HFF-Myc (cell line): ENCODE measurements at regions not wholly inside any gene's neighbourhood (a gene's known extent, or its start where the extent isn't known, plus 50 kb on each side); places are given as distances from the start of the nearest gene placed in this dataset.
"Not testable (repeated sequence)": the region's sequence is repeated elsewhere in the genome, so short reads cannot be mapped to it uniquely, and the experiment has no call there.

Experiments used
- DNase-seq: peaks from one replicate; pipeline ENCODE4 v3.0.0-alpha.2; 2011; ENCODE audit warnings: low read depth; ENCODE audit errors: extremely low read depth
- H3K4me3 ChIP-seq: replicated peaks from 2 replicates; pipeline ENCODE4 v1.5.1; 2011; ENCODE audit warnings: low read depth, mild to moderate bottlenecking, control low read depth, low read length
- TF ChIP-seq, protein P1 (sequence below): IDR thresholded peaks from 2 replicates; pipeline ENCODE4 v1.5.1; 2012; ENCODE audit warnings: mild to moderate bottlenecking, low read depth, low read length, control low read depth; ENCODE audit errors: missing control alignments

DNA sequence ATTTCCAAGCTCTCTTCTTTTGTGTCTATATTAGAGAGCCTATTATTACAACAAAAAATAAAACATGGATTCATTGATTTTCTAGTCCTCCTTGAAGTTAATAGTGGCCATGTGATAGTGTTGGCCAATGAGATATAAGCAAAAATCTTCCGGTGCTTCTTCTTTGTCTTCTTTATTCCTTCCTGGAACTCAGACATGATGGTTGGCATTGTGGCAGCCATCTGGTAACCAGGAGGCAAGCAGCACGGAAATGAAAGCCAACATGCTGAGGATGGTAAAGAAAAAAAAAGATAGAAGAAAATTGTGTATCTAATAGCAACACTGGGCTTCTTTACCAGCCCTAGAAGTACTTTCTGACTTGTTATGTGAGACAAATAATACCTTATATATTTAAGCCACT is 50.8 kb upstream of the SEL1L start:
- H3K4me3 ChIP-seq: no peak overlapping the region
- no peak for DNase-seq
- TF ChIP-seq, protein P1, sequence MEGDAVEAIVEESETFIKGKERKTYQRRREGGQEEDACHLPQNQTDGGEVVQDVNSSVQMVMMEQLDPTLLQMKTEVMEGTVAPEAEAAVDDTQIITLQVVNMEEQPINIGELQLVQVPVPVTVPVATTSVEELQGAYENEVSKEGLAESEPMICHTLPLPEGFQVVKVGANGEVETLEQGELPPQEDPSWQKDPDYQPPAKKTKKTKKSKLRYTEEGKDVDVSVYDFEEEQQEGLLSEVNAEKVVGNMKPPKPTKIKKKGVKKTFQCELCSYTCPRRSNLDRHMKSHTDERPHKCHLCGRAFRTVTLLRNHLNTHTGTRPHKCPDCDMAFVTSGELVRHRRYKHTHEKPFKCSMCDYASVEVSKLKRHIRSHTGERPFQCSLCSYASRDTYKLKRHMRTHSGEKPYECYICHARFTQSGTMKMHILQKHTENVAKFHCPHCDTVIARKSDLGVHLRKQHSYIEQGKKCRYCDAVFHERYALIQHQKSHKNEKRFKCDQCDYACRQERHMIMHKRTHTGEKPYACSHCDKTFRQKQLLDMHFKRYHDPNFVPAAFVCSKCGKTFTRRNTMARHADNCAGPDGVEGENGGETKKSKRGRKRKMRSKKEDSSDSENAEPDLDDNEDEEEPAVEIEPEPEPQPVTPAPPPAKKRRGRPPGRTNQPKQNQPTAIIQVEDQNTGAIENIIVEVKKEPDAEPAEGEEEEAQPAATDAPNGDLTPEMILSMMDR: no peak

DNA sequence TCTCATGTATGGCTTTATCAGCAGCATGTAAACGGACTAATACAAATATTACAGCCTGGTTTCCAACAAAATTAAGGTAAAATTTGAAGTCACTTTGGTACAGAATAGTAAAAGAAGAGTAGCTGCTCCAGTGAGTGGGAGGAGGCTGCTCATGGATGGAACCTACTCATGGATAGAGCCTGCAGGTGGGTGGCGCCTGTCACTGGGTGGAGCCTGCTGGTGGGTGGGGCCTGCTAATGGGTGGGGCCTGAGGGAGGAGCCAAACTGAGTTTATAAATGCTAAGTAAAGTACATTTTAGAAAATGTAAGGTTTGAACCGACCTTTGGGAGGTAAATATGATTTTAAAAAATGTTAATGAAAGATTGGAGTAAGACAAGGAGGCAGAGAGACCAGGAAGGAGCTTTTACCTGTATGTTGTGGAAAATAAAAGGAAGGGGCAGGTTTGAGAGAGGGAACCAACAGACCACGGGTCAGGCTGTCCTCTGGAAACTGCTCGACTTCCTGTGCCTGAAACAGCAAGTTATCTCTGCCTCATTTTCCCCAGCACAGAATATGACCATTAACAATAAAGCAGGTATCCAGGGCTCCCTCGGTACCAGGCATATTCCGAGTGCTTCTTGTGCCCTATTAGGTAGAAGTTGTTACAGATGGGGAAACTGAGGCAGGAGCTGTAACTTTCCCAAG is 55.9 kb upstream of the SEL1L start:
- no peak overlapping the region for H3K4me3 ChIP-seq
- no peak for DNase-seq
- TF ChIP-seq, protein P1: no peak

DNA sequence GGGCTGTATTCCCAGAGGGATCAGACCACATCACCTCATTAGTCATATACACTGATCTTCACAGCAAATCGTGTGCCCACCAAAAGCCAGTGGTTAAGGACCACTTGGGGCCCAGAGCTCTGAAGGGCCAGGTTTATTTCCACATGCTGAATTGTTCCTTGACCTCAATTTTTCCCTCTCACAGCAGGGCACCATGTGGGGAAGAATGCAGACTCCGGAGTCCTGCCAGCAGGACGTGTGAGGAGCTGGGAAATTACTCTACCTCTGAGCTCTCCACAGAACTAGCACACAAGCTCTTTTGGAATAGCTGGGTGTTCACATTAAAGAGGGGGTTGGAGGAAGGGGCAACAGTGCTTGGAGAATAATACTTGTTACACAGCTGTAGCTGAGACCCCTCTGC is 57.6 kb upstream of the SEL1L start:
- TF ChIP-seq, protein P1: no peak
- H3K4me3 ChIP-seq: no peak overlapping the region
- no peak for DNase-seq

DNA sequence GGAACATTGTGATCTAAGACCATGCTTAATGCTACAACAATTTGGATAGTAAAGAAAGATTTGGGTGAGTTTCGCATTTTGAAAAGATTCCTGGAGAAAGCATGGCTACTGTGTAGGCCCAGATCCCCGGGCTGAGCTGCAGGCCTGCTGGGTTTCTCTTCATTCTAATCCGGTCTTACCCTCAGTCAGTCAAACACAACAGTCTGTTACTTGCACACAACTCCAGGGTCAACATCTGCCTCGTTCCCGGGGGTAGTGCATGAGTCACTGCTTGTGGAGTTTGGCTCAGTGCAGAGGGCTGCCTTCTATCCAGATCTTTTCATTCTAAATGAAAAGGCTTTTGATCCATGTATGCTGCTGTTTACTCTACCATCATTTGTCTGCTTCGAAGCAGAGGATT is 60.4 kb upstream of the SEL1L start:
- no peak overlapping the region for H3K4me3 ChIP-seq
- TF ChIP-seq, protein P1: no peak
- no peak for DNase-seq

DNA sequence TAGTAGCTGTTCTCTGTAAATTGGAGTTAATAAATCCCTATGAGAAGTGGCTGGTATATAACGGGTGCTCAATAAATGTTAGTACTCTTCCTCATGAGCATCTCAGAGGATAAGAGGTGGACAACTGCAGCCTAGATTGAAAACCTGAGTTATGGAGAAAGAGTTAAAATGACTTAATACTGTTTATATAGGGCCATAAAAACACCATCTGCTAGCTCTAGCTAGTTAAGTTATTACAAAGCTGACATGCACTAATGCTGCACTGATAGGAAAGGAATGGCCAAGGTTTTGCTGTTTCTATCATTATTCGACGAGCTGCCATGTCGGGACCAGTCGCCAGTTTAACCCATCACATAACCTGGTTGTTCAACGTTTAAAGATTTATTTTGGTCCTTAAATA is 72.0 kb upstream of the SEL1L start:
- DNase-seq: no peak
- no peak overlapping the region for H3K4me3 ChIP-seq
- TF ChIP-seq, protein P1: no peak

DNA sequence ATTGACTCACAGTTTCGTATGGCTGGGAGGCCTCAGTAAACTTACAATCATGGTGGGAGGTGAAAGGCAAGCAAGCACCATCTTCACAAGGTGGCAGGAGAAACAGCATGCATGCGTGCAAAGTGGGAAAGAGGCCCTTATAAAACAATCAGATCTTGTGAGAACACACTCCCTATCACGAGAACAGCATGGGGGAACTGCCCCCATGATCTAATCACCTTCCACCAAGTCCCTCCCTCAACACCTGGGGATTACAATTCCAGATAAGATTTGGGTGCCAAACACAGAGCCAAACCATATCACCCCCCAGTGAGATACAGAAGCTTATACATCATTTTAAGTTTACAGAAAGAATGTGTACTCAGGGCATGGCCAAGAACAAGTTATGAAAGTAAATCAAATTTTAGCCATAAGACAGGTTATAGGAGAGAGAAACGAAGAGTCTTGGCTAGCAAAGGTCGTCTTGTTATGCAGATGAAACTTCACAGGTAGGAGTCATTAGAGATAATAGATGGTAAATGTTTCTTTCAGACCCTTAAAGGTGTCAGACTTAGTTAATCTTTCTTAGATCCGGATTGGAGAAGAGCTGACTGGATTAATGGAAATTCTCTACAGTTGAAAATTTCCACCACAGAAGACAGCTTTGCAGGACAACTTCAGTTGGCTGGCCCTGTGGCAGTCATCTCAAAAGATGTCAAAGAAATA is 79.8 kb upstream of the SEL1L start:
- TF ChIP-seq, protein P1: no peak
- no peak overlapping the region for H3K4me3 ChIP-seq
- DNase-seq: no peak

DNA sequence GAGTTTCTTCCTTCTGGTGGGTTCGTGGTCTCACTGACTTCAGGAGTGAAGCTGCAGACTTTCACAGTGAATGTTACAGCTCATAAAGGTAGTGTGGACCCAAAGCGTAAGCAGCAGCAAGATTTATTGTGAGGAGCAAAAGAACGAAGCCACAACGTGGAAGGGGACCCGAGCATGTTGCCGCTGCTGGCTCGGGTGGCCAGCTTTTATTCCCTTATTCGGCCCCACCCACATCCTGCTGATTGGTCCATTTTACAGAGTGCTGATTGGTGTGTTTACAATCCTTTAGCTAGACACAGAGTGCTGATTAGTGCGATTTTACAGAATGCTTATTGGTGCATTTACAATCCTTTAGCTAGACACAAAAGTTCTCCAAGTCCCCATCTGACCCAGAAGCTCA is 80.6 kb upstream of the SEL1L start:
- not testable (repeated sequence) for H3K4me3 ChIP-seq, DNase-seq
